ENCODE measurements at regions not wholly inside any gene's neighbourhood (a gene's known extent, or its start where the extent isn't known, plus 50 kb on each side); places are given as distances from the start of the nearest gene placed in this dataset.

DNA sequence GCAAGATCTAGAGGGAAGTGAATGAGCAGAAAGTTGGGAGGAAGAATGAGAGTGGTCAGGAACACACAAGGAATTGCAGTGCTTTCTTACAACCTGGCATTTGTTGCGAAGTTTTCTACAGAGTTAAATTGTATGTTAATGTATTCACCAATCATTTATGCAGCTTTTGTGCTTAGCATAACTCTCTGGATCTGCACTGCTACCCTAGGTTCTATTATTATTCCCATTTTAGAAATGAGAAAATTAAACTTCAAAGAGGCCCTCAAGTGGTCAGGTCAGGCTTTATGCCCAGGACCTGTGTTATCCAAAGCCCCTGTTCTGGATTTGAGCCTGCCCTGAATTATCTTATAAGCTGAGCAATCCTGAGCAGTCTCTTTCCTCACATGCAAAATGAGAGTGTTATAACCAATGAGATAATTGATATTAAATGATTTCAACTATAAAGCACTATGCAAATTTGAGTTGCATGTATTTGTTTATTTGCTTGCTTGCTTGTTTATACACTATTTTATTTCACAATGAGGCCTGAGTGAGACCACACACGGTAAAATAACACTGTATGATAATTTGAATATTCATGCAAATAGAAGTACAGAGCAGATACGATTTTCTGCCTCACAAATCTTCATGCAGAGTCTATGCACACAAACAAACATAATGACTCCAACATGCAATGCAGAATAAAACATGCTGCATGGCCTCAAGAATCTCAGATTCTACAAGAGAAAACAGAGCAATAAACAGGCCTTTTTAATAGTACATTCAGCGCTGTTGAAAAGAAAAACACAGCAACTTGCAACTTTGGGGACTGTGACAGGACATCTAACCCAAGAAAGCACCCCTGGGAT lies 323.0 kb downstream of the PLPP3 start:
- TF ChIP-seq, protein P1, sequence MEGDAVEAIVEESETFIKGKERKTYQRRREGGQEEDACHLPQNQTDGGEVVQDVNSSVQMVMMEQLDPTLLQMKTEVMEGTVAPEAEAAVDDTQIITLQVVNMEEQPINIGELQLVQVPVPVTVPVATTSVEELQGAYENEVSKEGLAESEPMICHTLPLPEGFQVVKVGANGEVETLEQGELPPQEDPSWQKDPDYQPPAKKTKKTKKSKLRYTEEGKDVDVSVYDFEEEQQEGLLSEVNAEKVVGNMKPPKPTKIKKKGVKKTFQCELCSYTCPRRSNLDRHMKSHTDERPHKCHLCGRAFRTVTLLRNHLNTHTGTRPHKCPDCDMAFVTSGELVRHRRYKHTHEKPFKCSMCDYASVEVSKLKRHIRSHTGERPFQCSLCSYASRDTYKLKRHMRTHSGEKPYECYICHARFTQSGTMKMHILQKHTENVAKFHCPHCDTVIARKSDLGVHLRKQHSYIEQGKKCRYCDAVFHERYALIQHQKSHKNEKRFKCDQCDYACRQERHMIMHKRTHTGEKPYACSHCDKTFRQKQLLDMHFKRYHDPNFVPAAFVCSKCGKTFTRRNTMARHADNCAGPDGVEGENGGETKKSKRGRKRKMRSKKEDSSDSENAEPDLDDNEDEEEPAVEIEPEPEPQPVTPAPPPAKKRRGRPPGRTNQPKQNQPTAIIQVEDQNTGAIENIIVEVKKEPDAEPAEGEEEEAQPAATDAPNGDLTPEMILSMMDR (conservative IDR thresholded peaks at IDR 0.05 in 1 of 2, IDR thresholded peaks at IDR 0.05 in 1 of 2; ENCODE audit: low read depth in 1 of 2, low read length in 2 of 2) = no peak
- no peak for TF ChIP-seq EZH2 (IDR thresholded peaks at IDR 0.05; ENCODE audit: low read length, missing control alignments)
